K562 (cell line): ENCODE measurements at regions not wholly inside any gene's neighbourhood (a gene's known extent, or its start where the extent isn't known, plus 50 kb on each side); places are given as distances from the start of the nearest gene placed in this dataset.

ENCODE experiments used
- DNMT1 ChIP-seq: fragments of 450-650 bp; IDR thresholded peaks from 2 replicates; pipeline ENCODE4 v1.6.1; 2016; ENCODE audit warnings: antibody characterized with exemption, mild to moderate bottlenecking
- ESRRB ChIP-seq: fragments of 250-450 bp; sonication (Bioruptor Pico); IDR thresholded peaks from 2 replicates; pipeline ENCODE4 v1.5.0; 2020; ENCODE audit warnings: mild to moderate bottlenecking, moderate library complexity, borderline replicate concordance
- PHF21A ChIP-seq: fragments of 450-650 bp; IDR thresholded peaks from 2 replicates; pipeline ENCODE4 v1.6.1; 2017; ENCODE audit warnings: low read depth, borderline replicate concordance
- POLR2AphosphoS2 ChIP-seq: IDR thresholded peaks from 2 replicates; pipeline ENCODE4 v1.6.1; 2012; ENCODE audit warnings: low read length, improper control_type of control experiment
- SUPT5H ChIP-seq: fragments of 450-650 bp; IDR thresholded peaks from 2 replicates; pipeline ENCODE4 v1.6.1; 2016
- TF ChIP-seq, protein P1 (sequence below): fragments of 450-650 bp; IDR thresholded peaks from 2 replicates; pipeline ENCODE4 v1.6.1; 2016; ENCODE audit warnings: low read depth
- TF ChIP-seq, protein P2 (sequence below): fragments of 250-450 bp; sonication (Bioruptor Pico); IDR thresholded peaks from 2 replicates; pipeline ENCODE4 v1.5.0; 2021; ENCODE audit warnings: mild to moderate bottlenecking, moderate library complexity
- TF ChIP-seq, protein P3 (sequence below): fragments of 450-650 bp; IDR thresholded peaks from 2 replicates; pipeline ENCODE4 v1.6.1; 2018; ENCODE audit not compliant: partially characterized antibody
- TF ChIP-seq, protein P4 (sequence below): fragments of 250-450 bp; sonication (Bioruptor Pico); IDR thresholded peaks from 2 replicates; pipeline ENCODE4 v1.5.0; 2020; ENCODE audit warnings: mild to moderate bottlenecking

DNA sequence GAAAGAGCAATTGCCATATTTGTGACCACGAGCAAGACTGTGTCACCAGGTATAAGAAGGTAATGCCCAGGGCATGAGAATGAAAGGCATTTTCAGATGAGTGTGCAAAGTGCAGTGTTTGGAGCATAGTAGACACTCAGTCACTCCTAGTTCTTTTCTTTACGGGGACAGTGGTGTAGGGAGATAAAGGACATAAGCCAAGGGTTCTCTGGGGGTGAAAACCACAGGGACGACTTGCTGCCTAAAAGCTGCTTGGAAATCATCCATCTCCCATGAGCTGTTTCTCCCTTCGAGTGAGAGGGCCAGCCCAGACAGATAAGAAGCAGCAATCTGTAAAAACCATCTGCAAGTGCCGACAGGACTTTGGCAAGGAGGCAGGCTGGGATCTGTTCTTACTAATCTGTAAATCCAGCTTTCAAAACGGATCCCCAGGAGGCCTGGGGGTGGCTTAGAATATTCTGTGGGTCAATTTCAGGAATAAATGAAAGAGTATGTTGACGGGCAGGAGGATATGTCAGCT is 221.6 kb downstream of the LPIN1 start (continued):
- TF ChIP-seq, protein P1, sequence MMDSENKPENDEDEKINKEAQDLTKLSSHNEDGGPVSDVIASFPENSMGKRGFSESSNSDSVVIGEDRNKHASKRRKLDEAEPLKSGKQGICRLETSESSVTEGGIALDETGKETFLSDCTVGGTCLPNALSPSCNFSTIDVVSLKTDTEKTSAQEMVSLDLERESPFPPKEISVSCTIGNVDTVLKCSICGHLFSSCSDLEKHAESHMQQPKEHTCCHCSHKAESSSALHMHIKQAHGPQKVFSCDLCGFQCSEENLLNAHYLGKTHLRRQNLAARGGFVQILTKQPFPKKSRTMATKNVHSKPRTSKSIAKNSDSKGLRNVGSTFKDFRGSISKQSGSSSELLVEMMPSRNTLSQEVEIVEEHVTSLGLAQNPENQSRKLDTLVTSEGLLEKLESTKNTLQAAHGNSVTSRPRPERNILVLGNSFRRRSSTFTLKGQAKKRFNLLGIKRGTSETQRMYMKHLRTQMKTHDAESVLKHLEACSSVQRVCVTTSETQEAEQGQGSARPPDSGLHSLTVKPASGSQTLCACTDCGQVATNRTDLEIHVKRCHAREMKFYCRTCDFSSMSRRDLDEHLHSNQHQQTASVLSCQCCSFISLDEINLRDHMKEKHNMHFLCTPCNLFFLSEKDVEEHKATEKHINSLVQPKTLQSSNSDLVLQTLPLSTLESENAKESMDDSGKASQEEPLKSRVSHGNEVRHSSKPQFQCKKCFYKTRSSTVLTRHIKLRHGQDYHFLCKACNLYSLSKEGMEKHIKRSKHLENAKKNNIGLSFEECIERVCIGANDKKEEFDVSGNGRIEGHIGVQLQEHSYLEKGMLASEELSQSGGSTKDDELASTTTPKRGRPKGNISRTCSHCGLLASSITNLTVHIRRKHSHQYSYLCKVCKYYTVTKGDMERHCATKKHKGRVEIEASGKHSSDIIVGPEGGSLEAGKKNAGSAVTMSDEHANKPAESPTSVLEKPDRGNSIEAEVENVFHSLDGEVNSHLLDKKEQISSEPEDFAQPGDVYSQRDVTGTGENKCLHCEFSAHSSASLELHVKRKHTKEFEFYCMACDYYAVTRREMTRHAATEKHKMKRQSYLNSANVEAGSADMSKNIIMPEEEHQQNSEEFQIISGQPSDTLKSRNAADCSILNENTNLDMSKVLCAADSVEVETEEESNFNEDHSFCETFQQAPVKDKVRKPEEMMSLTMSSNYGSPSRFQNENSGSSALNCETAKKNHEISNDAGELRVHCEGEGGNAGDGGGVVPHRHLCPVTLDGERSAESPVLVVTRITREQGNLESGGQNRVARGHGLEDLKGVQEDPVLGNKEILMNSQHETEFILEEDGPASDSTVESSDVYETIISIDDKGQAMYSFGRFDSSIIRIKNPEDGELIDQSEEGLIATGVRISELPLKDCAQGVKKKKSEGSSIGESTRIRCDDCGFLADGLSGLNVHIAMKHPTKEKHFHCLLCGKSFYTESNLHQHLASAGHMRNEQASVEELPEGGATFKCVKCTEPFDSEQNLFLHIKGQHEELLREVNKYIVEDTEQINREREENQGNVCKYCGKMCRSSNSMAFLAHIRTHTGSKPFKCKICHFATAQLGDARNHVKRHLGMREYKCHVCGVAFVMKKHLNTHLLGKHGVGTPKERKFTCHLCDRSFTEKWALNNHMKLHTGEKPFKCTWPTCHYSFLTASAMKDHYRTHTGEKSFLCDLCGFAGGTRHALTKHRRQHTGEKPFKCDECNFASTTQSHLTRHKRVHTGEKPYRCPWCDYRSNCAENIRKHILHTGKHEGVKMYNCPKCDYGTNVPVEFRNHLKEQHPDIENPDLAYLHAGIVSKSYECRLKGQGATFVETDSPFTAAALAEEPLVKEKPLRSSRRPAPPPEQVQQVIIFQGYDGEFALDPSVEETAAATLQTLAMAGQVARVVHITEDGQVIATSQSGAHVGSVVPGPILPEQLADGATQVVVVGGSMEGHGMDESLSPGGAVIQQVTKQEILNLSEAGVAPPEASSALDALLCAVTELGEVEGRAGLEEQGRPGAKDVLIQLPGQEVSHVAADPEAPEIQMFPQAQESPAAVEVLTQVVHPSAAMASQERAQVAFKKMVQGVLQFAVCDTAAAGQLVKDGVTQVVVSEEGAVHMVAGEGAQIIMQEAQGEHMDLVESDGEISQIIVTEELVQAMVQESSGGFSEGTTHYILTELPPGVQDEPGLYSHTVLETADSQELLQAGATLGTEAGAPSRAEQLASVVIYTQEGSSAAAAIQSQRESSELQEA: no peak
- TF ChIP-seq ESRRB (CRISPR knock-in tag) (no peak), SUPT5H (no peak), PHF21A (peak; percentile 94; the same call in 1 of the 2 replicates), POLR2AphosphoS2 (no peak), DNMT1 (no peak)
- TF ChIP-seq, protein P2, sequence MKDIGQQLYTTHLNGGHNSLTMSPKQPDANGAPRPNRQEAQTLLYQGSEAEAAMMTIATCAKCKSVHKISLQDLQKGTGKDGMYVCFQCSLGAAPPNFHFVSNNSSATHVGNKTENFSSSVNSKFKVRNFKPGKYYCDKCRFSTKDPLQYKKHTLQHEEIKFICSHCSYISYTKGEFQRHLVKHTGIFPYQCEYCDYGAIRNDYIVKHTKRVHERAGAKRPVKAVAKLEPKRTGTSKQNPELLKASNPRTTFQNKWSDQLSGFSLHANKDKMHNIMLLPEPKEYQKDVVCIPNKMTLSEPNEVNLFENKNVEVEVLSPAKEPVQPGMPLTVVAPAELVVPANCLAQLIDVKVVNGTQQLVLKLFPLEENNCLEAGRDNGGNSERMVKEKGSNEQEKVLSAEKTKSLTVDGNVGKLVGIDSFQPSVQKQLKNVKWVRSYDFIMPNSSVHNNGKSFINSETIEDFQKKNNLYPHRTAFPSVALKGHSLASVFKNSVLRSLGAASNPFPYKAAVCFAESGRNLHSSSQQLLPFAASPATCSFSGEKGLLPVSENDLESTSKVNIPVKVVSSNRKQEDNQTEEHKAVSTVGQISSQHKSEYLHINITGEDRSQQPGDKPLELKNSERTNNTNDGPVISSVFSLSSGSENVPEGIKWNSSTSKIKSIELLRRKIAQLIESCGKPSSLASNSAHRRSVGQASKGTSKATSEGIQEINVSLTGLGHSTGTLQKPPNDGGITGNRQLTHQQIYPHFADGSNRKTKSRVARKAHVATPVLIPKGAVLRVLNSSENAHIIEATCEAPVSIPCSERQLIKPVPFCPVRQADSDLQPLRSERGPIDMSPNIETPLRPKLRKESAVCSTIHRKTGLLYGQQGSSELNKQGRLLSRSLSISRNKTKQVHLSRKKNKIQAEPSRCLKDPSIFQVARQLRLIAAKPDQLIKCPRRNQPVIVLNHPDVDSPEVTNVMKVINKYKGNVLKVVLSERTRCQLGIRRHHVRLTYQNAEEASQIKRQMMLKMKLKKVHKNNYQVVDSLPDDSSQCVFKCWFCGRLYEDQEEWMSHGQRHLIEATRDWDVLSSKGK (CRISPR knock-in tag): no peak
- TF ChIP-seq, protein P3, sequence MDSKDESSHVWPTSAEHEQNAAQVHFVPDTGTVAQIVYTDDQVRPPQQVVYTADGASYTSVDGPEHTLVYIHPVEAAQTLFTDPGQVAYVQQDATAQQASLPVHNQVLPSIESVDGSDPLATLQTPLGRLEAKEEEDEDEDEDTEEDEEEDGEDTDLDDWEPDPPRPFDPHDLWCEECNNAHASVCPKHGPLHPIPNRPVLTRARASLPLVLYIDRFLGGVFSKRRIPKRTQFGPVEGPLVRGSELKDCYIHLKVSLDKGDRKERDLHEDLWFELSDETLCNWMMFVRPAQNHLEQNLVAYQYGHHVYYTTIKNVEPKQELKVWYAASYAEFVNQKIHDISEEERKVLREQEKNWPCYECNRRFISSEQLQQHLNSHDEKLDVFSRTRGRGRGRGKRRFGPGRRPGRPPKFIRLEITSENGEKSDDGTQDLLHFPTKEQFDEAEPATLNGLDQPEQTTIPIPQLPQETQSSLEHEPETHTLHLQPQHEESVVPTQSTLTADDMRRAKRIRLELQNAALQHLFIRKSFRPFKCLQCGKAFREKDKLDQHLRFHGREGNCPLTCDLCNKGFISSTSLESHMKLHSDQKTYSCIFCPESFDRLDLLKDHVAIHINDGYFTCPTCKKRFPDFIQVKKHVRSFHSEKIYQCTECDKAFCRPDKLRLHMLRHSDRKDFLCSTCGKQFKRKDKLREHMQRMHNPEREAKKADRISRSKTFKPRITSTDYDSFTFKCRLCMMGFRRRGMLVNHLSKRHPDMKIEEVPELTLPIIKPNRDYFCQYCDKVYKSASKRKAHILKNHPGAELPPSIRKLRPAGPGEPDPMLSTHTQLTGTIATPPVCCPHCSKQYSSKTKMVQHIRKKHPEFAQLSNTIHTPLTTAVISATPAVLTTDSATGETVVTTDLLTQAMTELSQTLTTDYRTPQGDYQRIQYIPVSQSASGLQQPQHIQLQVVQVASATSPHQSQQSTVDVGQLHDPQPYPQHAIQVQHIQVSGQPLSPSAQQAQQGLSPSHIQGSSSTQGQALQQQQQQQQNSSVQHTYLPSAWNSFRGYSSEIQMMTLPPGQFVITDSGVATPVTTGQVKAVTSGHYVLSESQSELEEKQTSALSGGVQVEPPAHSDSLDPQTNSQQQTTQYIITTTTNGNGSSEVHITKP: peak; percentile 85
- TF ChIP-seq, protein P4, sequence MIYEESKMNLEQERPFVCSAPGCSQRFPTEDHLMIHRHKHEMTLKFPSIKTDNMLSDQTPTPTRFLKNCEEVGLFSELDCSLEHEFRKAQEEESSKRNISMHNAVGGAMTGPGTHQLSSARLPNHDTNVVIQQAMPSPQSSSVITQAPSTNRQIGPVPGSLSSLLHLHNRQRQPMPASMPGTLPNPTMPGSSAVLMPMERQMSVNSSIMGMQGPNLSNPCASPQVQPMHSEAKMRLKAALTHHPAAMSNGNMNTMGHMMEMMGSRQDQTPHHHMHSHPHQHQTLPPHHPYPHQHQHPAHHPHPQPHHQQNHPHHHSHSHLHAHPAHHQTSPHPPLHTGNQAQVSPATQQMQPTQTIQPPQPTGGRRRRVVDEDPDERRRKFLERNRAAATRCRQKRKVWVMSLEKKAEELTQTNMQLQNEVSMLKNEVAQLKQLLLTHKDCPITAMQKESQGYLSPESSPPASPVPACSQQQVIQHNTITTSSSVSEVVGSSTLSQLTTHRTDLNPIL (CRISPR knock-in tag): 0 out of 2 replicates have a peak, but pooled peaks have one; percentile 22
